LNCAP (cell line): ENCODE measurements at regions not wholly inside any gene's neighbourhood (a gene's known extent, or its start where the extent isn't known, plus 50 kb on each side); places are given as distances from the start of the nearest gene placed in this dataset.

Experiments
- TF ChIP-seq, protein P1 (sequence below): fragments of 450-650 bp; IDR thresholded peaks from 2 replicates; pipeline ENCODE4 v1.5.1; 2017; ENCODE audit warnings: mild to moderate bottlenecking

- TF ChIP-seq, protein P1, sequence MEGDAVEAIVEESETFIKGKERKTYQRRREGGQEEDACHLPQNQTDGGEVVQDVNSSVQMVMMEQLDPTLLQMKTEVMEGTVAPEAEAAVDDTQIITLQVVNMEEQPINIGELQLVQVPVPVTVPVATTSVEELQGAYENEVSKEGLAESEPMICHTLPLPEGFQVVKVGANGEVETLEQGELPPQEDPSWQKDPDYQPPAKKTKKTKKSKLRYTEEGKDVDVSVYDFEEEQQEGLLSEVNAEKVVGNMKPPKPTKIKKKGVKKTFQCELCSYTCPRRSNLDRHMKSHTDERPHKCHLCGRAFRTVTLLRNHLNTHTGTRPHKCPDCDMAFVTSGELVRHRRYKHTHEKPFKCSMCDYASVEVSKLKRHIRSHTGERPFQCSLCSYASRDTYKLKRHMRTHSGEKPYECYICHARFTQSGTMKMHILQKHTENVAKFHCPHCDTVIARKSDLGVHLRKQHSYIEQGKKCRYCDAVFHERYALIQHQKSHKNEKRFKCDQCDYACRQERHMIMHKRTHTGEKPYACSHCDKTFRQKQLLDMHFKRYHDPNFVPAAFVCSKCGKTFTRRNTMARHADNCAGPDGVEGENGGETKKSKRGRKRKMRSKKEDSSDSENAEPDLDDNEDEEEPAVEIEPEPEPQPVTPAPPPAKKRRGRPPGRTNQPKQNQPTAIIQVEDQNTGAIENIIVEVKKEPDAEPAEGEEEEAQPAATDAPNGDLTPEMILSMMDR, result no peak
These were observed 227.4 kb downstream of the MAN2A1 start for GRCh38 chr5:109917154-109917546.

GRCh38 chr5:109917966-109918365 is 228.2 kb downstream of the MAN2A1 start:
- TF ChIP-seq, protein P1, result no peak

GRCh38 chr5:109920736-109921135 is 231.0 kb downstream of the MAN2A1 start:
- TF ChIP-seq, protein P1, result no peak

GRCh38 chr5:109921735-109922380 is 232.1 kb downstream of the MAN2A1 start:
- TF ChIP-seq, protein P1, result no peak

GRCh38 chr5:109922381-109922995 is 232.8 kb downstream of the MAN2A1 start:
- TF ChIP-seq, protein P1, result no peak

DNA sequence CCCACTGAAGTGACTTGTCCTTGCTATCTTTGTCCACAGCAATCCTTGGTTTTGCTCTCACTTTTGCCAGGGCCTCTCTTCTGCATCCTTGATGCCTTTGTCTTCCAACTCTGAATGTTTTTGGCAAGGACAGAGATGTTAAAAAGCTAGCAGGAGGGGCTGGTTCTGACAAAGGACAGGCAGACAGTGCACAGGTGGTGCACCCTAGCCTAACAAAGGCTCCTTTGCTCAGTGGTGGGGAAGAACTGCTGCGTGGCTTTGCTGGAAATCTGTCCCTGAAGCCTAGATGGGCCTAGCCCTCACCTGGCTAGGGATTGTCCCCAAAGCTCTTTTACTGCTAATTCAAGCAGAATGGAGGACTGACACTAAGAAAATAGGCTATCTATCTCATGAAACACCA is 233.5 kb downstream of the MAN2A1 start:
- TF ChIP-seq, protein P1, result no peak

- TF ChIP-seq, protein P1, result no peak
These were observed 234.7 kb downstream of the MAN2A1 start for GRCh38 chr5:109924237-109925107.
